GM12873 (cell line): ENCODE measurements at regions not wholly inside any gene's neighbourhood (a gene's known extent, or its start where the extent isn't known, plus 50 kb on each side); places are given as distances from the start of the nearest gene placed in this dataset.

ENCODE experiments used
- CTCF ChIP-seq: IDR thresholded peaks from 2 replicates; pipeline ENCODE4 v1.5.1; 2012; ENCODE audit warnings: low read depth, mild to moderate bottlenecking, moderate library complexity, low read length, control low read depth; ENCODE audit not compliant: insufficient read depth; ENCODE audit errors: missing control alignments

DNA sequence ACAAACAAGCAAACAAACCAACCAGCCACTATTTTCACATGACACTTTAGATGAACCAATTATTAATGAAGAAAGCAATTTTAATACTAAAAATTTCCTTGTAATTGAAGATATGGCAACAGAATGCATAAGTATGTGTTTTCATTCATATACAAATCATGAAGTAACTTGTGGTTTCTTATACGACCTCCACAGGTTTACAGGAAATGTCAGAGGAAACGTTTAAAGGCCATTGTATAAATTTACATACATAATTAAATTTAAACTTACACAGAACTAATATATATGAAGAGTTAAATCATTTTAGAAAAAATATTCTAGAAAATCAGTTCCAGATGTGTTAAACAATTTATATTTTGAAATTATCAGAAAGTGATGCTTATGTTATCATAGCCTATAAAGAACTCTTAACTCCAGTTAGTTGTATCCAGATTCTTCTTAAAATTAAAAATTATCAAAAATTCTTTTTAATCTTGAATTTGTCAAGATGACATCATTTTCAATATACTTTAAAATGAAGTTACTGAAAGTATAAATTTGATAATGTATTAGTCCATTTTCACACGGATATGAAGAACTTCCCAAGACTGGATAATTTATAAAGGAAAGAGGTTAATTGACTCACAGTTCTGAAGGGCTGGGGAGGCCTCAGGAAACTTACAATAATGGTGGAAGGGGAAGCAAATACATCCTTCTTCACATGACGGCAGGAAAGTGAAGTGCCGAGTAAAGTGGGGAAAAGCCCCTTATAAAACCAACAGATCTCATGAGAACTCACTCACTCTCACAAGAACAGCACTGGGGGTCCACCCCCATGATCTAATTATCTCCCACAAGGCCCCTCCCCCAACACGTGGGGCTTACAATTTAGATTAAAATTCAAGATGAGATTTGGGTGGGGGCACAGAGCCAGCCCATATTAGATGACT, 192.0 kb downstream of the PIK3R1 start:
- no peak for TF ChIP-seq CTCF

- TF ChIP-seq CTCF = no peak
These were observed 192.9 kb downstream of the PIK3R1 start for GRCh38 chr5:68408345-68408871.

DNA sequence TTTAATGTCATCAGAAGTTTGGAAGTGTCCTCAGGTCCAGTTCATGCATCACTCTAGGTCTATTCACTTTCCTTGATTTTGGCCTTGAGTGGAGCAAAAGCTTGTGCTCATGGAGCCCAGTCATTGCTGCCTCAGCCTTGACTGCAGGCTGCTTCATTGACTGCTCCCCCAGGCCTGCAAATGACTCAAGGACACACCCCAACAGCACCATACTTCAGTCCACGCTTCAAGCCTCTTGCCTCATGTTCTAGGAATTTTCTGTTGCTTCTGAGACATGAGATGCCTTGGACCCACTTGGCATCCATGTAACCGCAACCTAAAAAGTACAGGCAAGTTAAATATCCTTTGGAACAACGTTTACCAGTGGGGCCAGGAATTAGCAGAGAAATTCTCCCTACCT, 193.7 kb downstream of the PIK3R1 start:
- TF ChIP-seq CTCF = no peak

DNA sequence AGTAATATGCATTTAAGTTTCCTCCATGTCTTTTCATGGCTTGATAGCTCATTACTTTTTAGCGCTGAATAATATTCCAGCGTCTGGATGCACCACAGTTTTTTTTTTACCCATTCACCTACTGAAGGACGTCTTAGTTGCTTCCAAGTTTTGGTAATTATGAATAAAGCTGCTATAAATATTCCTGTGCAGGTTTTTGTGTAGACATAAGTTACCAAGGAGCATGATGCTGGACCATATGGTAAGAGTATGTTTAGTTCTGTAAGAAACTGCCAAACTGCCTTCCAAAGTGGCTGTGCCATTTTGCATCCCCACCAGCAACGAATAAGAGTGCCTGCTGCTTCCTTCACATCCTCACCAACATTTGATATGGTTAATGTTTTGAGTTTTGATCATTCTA, 195.6 kb downstream of the PIK3R1 start:
- no peak for TF ChIP-seq CTCF

GRCh38 chr5:68415177-68416085, 199.9 kb downstream of the PIK3R1 start:
- no peak for TF ChIP-seq CTCF

GRCh38 chr5:68416714-68417113, 201.2 kb downstream of the PIK3R1 start:
- no peak for TF ChIP-seq CTCF

DNA sequence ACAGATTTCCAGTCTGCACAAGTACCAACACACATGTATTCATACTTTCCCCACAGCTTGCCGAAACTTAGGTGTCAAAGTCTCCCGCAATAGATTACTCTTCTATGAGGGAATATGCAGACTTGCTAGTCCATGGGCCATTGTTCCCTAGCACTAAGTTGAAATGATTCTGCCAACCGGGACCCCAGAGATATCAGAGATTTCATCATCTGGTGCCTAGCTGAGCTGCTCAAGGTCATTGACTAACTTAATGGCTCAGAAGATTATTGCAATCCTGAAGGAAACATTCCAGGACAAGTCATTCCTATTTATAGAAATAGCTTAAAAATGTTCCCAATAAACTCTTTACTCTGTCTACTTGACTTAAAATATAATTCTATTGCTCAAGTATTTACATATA, 202.6 kb downstream of the PIK3R1 start:
- TF ChIP-seq CTCF = no peak
